Astrocyte (in vitro differentiated cells and primary cell): ENCODE measurements at regions not wholly inside any gene's neighbourhood (a gene's known extent, or its start where the extent isn't known, plus 50 kb on each side); places are given as distances from the start of the nearest gene placed in this dataset.
"Not testable (repeated sequence)": the region's sequence is repeated elsewhere in the genome, so short reads cannot be mapped to it uniquely, and the experiment has no call there.

Source experiments
- DNase-seq: peaks from one replicate; pipeline ENCODE4 v3.0.0-alpha.2; 2010; ENCODE audit warnings: low read depth
- FAIRE-seq: peaks from 2 replicates; lab custom pipeline; 2011; peaks lifted over from hg19 to GRCh38; lab: Jason Lieb, UNC
- H2AFZ ChIP-seq: 2 replicates; pipeline ENCODE4 v1.6.0; 2012; ENCODE audit warnings: low read depth, low read length, inconsistent platforms
- H3K27ac ChIP-seq: 2 replicates; pipeline ENCODE4 v1.5.1; 2011; ENCODE audit warnings: low read depth, low read length, inconsistent platforms
- H3K27me3 ChIP-seq: 2 replicates; pipeline ENCODE4 v1.6.0; 2011; ENCODE audit warnings: low read length, inconsistent platforms; ENCODE audit not compliant: insufficient read depth
- H3K36me3 ChIP-seq: 2 replicates; pipeline ENCODE4 v1.5.1; 2011; ENCODE audit warnings: low read length, inconsistent platforms; ENCODE audit not compliant: insufficient read depth
- H3K4me1 ChIP-seq: 2 replicates; pipeline ENCODE4 v1.5.1; 2011; ENCODE audit warnings: low read length, inconsistent platforms; ENCODE audit not compliant: insufficient read depth
- H3K4me2 ChIP-seq: 2 replicates; pipeline ENCODE4 v1.6.0; 2012; ENCODE audit warnings: low read length, inconsistent platforms
- H3K4me3 ChIP-seq: 2 replicates; pipeline ENCODE4 v1.5.1; 2011; ENCODE audit warnings: low read depth, mild to moderate bottlenecking, low read length, inconsistent platforms; ENCODE audit not compliant: insufficient read depth
- H3K79me2 ChIP-seq: 2 replicates; pipeline ENCODE4 v1.6.0; 2012; ENCODE audit warnings: mild to moderate bottlenecking, low read length, inconsistent platforms; ENCODE audit not compliant: insufficient read depth
- H3K9ac ChIP-seq: 2 replicates; pipeline ENCODE4 v1.6.0; 2012; ENCODE audit warnings: mild to moderate bottlenecking, low read length, inconsistent platforms
- H3K9me3 ChIP-seq: 2 replicates; pipeline ENCODE4 v1.5.1; 2012; ENCODE audit warnings: low read depth, mild to moderate bottlenecking, low read length, inconsistent platforms; ENCODE audit not compliant: insufficient read depth
- H4K20me1 ChIP-seq: 2 replicates; pipeline ENCODE4 v1.6.0; 2012; ENCODE audit warnings: low read length, inconsistent platforms; ENCODE audit not compliant: insufficient read depth
- H3K27ac Mint-ChIP-seq: one replicate; pipeline ENCODE4 v1.8.0; 2021; ENCODE audit warnings: mild to moderate bottlenecking, mixed read lengths; ENCODE audit not compliant: unreplicated experiment
- H3K27me3 Mint-ChIP-seq: one replicate; pipeline ENCODE4 v1.8.0; 2021; ENCODE audit warnings: low read depth, mixed read lengths; ENCODE audit not compliant: unreplicated experiment
- H3K36me3 Mint-ChIP-seq: one replicate; pipeline ENCODE4 v1.8.0; 2021; ENCODE audit warnings: low read depth, mixed read lengths; ENCODE audit not compliant: unreplicated experiment
- H3K4me1 Mint-ChIP-seq: one replicate; pipeline ENCODE4 v1.8.0; 2021; ENCODE audit warnings: low read depth, mixed read lengths; ENCODE audit not compliant: unreplicated experiment
- H3K4me3 Mint-ChIP-seq: one replicate; pipeline ENCODE4 v1.8.0; 2021; ENCODE audit warnings: mild to moderate bottlenecking, moderate library complexity, mixed read lengths; ENCODE audit not compliant: unreplicated experiment
- H3K9me3 Mint-ChIP-seq: one replicate; pipeline ENCODE4 v1.8.0; 2021; ENCODE audit warnings: mild to moderate bottlenecking, mixed read lengths; ENCODE audit not compliant: unreplicated experiment
- EZH2 ChIP-seq: IDR thresholded peaks from 2 replicates; pipeline ENCODE4 v1.6.1; 2012; ENCODE audit warnings: mild to moderate bottlenecking, low read length, inconsistent platforms; ENCODE audit not compliant: insufficient read depth
- TF ChIP-seq, protein P1 (sequence below): IDR thresholded peaks from 2 replicates; pipeline ENCODE4 v1.5.1; 2011; ENCODE audit warnings: low read depth, mild to moderate bottlenecking, inconsistent platforms, low read length, moderate library complexity; ENCODE audit not compliant: insufficient read depth

DNA sequence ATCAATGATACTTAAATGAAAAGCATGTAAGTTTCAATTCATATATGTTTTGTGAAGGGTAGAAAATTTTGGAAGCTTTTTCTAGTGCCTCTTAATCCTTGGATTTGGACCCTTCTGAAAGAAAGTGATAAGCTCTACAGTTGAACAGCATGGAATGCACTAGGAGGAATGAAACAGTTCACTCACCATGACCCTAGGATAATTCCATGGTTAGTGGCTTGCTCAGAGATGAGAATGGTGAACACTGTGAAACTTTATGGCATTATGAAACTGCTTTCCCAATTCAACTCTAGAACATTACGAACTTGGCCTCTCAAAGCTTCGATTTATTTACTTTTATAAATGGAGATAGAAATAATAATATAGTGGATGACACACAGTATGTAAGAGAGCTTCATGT, 88.9 kb upstream of the FAT4 start:
- no peak overlapping the region for H3K4me2 ChIP-seq
- no peaks in the 10 kb centered on the region for H3K79me2 ChIP-seq
- no peak for FAIRE-seq
- H3K27ac ChIP-seq: no peak overlapping the region
- H3K4me3 ChIP-seq: no peak overlapping the region
- Mint-ChIP-seq H3K9me3 (no peaks in the 10 kb centered on the region), H3K27me3 (no peaks in the 10 kb centered on the region), H3K27ac (no peak overlapping the region), H3K4me1 (no peaks in the 10 kb centered on the region), H3K36me3 (no peaks in the 10 kb centered on the region), H3K4me3 (no peak overlapping the region)
- no peaks in the 10 kb centered on the region for H3K9me3 ChIP-seq
- DNase-seq: no peak
- H2AFZ ChIP-seq: no peak overlapping the region
- no peak for TF ChIP-seq EZH2
- TF ChIP-seq, protein P1, sequence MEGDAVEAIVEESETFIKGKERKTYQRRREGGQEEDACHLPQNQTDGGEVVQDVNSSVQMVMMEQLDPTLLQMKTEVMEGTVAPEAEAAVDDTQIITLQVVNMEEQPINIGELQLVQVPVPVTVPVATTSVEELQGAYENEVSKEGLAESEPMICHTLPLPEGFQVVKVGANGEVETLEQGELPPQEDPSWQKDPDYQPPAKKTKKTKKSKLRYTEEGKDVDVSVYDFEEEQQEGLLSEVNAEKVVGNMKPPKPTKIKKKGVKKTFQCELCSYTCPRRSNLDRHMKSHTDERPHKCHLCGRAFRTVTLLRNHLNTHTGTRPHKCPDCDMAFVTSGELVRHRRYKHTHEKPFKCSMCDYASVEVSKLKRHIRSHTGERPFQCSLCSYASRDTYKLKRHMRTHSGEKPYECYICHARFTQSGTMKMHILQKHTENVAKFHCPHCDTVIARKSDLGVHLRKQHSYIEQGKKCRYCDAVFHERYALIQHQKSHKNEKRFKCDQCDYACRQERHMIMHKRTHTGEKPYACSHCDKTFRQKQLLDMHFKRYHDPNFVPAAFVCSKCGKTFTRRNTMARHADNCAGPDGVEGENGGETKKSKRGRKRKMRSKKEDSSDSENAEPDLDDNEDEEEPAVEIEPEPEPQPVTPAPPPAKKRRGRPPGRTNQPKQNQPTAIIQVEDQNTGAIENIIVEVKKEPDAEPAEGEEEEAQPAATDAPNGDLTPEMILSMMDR: no peak
- H3K36me3 ChIP-seq: no peaks in the 10 kb centered on the region
- no peaks in the 10 kb centered on the region for H4K20me1 ChIP-seq
- H3K27me3 ChIP-seq: no peaks in the 10 kb centered on the region
- H3K4me1 ChIP-seq: no peaks in the 10 kb centered on the region
- H3K9ac ChIP-seq: no peak overlapping the region

DNA sequence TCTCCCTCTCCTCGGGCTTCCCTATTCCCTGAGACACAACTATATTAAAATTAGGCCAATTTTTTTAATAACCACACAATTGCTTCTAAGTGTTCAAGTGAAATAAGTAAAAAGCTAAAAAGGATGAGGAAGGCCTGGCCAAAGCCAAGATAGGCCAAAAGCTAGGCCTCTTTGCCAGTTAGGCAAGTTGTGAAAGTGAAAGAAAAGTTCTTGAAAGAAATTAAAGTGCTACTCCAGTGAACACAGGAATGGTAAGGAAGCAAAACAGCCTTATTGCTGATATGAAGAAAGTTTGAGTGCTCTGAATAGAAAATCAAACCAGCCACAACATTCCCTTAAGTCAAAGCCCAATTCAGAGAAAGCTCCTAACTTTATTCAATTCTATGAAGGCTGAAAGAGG, 114.2 kb upstream of the FAT4 start:
- Histone ChIP-seq H3K36me3 (no peaks in the 10 kb centered on the region), H3K79me2 (no peaks in the 10 kb centered on the region), H3K4me1 (no peaks in the 10 kb centered on the region), H3K4me3 (no peak overlapping the region), H3K27me3 (no peaks in the 10 kb centered on the region), H4K20me1 (no peaks in the 10 kb centered on the region), H3K27ac (no peak overlapping the region), H3K9me3 (no peaks in the 10 kb centered on the region), H2AFZ (no peak overlapping the region), H3K4me2 (no peak overlapping the region), H3K9ac (no peak overlapping the region)
- Mint-ChIP-seq H3K4me1 (no peaks in the 10 kb centered on the region), H3K36me3 (no peaks in the 10 kb centered on the region), H3K27me3 (no peaks in the 10 kb centered on the region), H3K27ac (no peak overlapping the region), H3K4me3 (no peak overlapping the region), H3K9me3 (peaks cover 2% of the 10 kb centered on the region)
- TF ChIP-seq, protein P1: no peak
- no peak for TF ChIP-seq EZH2
- DNase-seq (no peak), FAIRE-seq (no peak)

- TF ChIP-seq, protein P1: no peak
- no peak for TF ChIP-seq EZH2
- H3K9ac ChIP-seq: no peak overlapping the region
- no peaks in the 10 kb centered on the region for H3K27me3 ChIP-seq
- no peak overlapping the region for H3K27ac ChIP-seq
- H3K4me2 ChIP-seq: no peak overlapping the region
- no peak for FAIRE-seq
- no peaks in the 10 kb centered on the region for H3K4me1 Mint-ChIP-seq
- H3K4me3 Mint-ChIP-seq: no peak overlapping the region
- H3K27ac Mint-ChIP-seq: no peak overlapping the region
- no peaks in the 10 kb centered on the region for H3K36me3 Mint-ChIP-seq
- no peak overlapping the region for H2AFZ ChIP-seq
- peak; percentile 13 for DNase-seq
- H3K27me3 Mint-ChIP-seq: no peaks in the 10 kb centered on the region
- no peak overlapping the region for H3K4me3 ChIP-seq
- H4K20me1 ChIP-seq: no peaks in the 10 kb centered on the region
- no peaks in the 10 kb centered on the region for H3K9me3 Mint-ChIP-seq
- no peaks in the 10 kb centered on the region for H3K79me2 ChIP-seq
- no peaks in the 10 kb centered on the region for H3K36me3 ChIP-seq
- H3K9me3 ChIP-seq: no peaks in the 10 kb centered on the region
- H3K4me1 ChIP-seq: no peaks in the 10 kb centered on the region
These were observed 115.8 kb upstream of the FAT4 start for GRCh38 chr4:125198916-125199315.

- H4K20me1 ChIP-seq, H3K4me1 ChIP-seq, DNase-seq, H3K27me3 Mint-ChIP-seq, H3K36me3 ChIP-seq, FAIRE-seq, H3K9me3 ChIP-seq, H3K27ac Mint-ChIP-seq, H2AFZ ChIP-seq, H3K27ac ChIP-seq, H3K4me1 Mint-ChIP-seq, H3K9me3 Mint-ChIP-seq, H3K4me2 ChIP-seq, H3K9ac ChIP-seq, H3K36me3 Mint-ChIP-seq, H3K4me3 ChIP-seq, H3K4me3 Mint-ChIP-seq, H3K79me2 ChIP-seq, H3K27me3 ChIP-seq: not testable (repeated sequence)
These were observed 122.8 kb upstream of the FAT4 start for GRCh38 chr4:125191874-125192459.
